HG02870 (cell line): ENCODE measurements at regions not wholly inside any gene's neighbourhood (a gene's known extent, or its start where the extent isn't known, plus 50 kb on each side); places are given as distances from the start of the nearest gene placed in this dataset.

ENCODE experiments used
- ATAC-seq: cut with Tn5 transposase; IDR thresholded peaks from one replicate; pipeline ENCODE4 v1.9.1; 2021; ENCODE audit warnings: mild to moderate bottlenecking, moderate library complexity; ENCODE audit not compliant: unreplicated experiment

DNA sequence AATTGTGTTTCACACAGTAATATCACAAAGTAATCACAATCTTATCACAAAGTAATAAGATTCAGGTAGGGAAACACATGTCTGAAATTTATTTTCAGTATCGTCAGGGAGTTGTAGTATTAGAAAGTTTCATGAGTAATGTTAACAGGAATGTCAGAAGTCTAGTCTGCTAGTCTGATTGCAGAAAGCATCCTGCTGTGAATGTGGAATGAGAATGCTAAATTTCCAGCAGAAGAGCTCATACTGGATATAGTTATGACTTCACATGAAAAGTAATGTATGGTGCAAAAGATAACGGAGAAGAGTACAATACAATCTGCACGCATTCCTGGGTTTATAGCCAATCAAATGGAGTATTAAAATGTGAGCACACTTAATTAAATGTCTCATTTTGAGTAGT, 494.7 kb upstream of the SETBP1 start:
- no peak for ATAC-seq

DNA sequence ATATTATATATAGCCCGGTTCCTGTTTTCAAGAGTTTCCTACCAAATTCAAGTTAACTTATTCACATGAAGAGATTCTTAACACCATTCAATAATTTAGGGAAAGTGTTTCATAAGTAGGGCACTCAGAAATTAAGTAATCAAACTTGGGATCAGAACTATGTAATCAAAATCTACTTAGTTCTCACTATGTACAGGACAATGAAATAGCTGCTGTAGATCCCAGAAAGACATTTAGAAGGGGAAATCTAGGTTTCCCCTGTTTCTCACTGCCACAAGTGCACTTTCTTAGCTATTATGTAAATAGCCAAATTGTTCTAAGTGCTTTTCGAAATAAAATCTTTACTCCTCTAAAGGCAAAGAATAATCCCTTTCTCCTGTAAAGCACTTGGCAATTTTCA, 493.6 kb upstream of the SETBP1 start:
- no peak for ATAC-seq

DNA sequence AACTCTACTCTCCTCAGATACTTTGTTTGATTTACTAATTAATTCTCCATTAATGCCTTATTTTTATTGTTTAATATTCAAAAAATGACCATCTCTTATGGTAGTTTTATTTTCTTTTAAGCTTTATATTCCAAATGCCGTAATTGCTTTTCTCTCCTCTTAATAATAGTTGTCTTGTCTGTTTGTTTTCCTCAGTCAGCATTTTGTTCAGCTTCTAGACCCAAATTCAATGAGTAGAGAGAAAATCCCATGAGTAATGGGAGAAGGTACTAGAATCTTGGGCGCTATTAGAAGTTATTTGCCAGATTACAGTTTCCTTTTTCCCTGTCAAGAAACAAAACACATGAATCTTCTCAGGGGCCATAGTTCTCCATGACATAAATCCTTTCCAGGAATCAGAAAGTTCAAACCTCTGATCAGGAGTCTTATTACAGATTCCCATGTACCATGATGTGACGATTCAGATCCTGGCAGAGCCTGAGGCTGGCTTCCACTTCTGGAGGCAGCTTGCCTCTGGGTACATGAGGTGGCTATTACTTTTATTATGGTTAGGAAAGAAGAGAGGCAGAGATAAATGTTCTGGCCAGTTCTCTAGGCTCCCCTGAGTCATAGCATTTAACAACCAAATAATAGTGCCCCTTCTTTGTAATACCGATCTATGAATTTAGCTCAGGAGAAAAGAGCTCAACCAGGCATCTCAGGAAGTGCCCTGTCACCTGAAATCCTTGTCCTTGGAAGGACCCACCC, 485.1 kb upstream of the SETBP1 start:
- no peak for ATAC-seq

DNA sequence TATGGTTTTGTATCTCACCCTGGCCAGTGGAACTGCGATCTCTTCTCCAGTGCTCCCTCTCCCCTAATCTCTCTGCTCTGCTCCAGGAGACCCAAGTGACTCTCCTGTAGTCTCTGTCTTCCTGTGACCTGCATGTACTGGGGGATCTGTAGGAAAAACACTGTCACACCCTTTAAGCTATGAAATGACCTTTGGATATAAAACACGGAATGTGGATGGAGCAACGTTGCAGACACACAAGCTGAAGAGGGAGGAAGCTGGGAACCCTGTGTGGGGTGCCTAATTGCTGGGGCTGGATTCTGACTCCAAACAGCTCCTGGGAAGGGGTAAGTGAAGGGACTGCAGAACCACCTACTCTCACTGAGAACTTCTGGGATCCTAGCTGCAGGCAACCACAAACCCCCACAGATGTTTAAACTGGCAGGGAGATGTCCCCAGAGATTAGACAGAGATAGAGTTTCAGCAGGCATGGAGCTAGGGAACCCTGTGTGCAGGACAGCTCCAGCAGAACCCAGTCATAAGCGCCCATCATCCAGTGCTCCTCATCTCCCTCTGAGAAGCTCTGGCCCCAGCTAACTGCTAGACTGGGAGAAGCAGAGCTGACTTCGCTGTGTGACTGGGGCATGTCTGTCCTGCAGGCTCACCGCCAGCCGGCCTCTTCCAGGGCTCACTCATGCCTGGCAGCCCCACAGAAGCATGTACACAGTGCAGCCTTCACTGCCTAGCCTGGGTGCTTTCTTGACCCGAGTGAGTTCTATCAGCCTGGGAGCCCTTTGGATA, 482.7 kb upstream of the SETBP1 start:
- no peak for ATAC-seq

DNA sequence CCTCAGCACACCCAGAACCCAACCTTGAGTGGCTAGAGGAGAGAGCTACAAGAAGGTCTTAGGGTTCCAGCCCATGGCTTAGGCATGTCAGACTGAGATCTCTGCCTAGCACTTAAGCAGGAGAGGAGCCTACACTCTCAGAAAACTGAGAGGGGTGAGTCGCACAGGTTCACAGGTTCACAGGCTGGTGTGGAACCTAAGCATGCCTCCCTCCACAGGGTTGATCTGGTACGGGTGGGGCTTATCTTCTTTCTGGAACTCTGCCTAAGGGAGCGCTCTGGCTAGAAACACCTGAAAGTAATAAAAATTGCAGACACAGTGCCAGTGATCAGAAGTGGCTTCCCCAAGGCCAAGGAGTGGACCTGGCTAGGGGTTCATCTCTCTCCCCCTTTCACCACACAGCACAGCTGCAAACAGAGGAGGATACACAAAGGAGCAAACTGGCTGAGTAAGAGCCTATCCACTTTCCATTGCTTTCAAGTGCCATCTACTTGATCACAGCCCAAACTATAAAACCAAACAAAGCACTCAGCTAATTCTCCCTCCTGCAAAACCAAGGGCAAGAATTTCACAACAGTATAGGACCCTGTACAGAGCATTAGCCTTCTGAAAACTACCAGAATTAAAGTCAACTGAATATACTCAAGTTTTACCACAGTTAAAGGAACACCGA, 481.9 kb upstream of the SETBP1 start:
- no peak for ATAC-seq

DNA sequence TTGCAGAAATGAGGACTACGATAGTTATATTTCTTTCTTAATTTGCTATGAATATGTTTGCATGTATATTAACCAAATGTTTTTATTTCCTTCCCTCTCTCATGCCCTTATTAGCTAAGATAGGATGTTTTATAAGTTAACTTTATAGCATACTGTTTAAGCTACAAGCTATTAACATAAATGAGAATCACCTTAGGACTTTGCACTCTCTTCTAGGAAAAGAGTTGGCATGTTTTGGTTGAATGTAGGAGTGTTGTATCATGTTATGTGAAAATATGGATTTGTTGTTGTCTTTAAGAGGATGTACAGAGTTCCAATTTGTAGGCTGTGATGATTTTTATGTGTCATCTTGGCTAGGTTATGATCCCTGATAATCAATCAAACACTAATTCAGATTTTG, 467.4 kb upstream of the SETBP1 start:
- ATAC-seq, result no peak

DNA sequence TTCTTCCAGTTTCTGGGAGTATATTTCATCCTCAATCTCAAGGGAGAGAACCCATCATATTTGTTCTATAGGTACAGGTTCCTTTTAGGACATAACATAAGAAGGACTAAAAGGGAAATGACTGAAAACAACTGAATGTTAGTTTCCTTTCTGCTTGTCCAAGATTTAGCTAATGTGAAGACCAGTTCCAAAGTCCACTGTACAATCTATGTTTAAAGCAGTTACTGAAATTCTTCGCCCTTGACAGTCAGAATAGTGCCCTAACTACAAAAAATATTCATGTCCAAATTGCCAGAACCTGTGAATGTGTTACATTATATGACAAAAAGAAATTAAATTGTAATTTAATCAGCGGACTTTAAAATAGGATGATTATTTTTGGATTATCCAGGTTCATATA, 466.3 kb upstream of the SETBP1 start:
- ATAC-seq, result no peak

DNA sequence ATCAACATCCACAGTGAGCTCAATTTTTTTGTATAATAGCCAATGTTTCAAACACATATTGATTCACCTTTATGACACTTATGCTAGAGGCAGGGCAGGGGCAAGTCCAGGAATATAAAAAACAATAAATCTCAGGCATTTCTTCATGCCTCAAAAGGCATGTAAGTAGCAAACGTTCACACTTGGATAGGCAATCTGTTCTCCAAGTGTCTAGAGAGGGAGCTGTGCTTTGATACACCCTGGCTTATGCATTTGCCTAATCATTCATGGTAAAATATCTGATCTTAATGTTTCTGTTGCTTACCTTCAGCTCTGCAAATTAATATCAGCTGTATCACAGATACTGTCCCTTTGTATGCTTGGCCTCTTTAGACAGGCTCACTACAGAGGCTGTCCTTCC, 464.5 kb upstream of the SETBP1 start:
- ATAC-seq, result no peak

DNA sequence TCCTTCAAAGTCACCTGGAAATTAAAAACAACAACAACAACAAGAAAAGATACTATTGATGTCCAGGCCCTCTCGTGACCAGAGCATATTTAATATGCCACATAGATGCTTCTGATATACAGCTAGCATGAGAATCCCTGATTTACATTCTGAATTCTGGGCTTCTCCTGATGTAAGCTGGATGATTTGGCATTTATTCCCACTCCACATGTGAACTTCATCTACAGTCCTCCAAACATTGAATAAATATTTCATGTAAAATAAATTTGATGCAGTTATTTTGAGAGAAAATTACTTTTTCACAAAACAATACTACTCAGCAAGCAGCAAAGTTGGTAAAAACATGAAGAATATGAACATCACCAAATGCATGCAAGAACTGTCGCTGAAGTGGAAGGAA, 453.2 kb upstream of the SETBP1 start:
- no peak for ATAC-seq

DNA sequence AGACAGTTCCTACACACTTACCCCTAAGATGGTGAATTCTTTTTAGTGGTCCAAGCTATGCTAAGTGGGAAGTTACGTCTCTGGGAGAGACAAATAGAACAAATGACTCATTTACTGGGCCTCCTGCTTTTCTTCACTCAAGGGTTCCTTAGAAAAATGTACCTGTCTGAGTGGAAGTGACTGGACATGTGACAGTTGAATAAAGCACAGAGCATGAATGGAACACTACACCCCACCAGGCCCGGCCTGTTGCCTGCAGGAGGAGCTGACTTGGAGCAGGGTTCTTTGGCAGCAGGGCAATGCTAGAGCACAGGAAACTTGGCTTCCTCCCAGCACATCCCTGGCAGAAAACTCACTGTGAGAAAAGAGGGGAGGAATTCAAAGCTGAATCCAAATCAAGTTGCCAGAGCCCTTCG, 451.0 kb upstream of the SETBP1 start:
- no peak for ATAC-seq

DNA sequence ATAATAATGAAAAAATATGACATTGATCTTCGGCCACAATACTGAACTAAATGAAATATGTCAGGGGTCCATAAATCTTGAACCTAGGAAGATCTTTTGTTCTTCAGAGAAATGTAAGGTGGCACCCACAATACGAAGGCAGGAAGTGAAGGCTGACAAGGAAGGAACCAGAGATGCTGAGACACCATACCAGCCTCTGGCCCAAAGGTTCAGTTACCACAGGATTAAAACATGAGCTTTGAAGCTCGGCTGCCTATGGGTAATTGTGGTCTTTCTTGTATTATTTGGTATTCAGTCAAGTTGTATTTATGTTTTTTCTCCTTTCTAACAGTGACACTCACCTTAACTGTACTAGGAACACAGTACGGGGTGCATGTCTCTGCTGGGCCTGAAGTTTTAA, 448.8 kb upstream of the SETBP1 start:
- no peak for ATAC-seq

DNA sequence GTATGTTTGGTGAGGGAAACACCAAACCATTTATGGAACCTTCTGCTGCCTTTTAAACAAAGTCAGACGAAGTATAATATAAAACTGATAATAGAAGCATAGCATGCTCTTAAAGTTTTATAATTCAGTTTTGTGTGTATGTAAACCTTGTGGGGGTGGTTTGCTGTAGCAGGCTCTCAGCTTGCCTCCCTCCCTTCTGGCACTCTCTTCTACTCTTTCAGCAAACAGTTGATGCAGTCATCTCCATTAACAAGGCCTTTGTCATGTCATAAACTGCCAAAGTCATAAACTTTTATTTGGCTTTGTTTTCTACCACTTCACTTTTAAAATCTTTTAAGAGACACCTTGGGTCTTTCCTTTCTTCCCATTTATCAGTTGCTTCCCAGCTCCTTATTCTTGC, 448.2 kb upstream of the SETBP1 start:
- ATAC-seq, result no peak

DNA sequence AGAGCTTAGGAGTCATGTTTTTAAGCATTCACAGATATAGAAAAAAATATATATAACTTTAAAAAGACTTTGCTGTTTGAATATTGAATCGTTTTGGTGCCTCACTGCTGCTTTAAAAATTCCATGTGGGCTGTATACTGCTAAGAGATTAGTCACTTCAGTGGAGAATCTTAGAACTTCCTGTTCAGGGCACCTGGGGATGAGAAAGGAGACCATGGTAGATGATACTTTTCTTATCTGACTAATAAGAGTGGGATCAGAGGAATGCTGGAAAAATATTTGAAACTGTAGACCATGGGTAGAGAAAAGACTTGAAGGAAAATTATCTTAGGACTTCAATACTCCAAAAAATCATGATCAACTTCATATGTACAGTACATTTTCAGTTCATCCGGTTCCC, 442.2 kb upstream of the SETBP1 start:
- ATAC-seq, result no peak

DNA sequence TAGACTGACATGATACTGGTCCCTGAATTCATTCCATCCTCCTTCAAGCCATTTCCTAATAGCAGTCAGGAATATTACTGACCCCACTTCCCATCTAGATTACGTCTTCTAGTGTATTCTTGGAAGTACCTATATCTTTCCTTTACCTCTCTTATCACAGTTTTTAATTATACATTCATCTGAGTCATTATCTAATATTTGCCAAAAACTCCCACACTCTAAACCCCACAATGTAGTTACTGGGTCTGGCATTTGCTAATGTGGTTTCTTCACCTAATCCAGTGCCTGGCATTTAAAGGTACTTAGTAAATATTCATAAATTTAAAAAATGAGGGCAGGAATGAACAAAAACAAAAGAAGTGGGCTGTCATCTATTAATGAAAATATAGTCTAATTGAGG, 441.8 kb upstream of the SETBP1 start:
- no peak for ATAC-seq

DNA sequence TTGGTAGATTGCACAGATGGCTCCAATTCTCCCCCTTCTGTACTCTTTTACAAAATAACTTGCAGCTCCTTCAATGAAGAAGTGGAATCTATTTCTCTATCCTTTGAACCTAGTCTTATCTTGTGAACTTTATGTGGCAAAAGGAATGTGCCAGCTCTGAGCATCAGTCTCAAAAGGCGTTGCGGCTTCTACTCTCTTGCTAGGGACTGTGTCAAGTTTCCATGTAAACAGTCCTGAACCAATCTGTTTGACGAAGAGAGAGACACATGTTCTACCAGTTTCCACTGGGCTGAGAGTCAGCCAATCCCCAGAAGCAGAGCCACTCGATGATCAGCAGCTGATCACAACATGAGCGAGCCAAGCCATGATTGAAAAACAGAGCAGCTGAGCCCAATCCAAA, 439.7 kb upstream of the SETBP1 start:
- ATAC-seq, result no peak

DNA sequence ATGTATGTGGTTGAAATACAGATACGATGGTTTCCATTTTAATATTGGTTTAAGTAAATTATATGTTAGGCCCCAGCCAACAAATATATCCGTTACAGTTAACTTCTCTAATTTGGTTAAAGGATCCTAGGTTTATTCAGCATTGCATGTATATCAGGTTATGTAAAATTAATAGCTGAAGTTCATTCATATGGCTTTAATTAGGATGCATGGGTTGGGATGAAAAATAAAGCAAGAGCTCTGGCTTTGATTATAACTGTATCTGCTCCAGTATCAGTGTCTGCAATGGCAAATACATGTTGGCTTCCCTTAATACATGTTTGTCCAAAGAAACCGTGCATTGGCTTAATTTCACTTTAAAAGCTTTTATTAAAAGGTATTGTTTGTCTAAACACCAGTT, 435.7 kb upstream of the SETBP1 start:
- no peak for ATAC-seq

DNA sequence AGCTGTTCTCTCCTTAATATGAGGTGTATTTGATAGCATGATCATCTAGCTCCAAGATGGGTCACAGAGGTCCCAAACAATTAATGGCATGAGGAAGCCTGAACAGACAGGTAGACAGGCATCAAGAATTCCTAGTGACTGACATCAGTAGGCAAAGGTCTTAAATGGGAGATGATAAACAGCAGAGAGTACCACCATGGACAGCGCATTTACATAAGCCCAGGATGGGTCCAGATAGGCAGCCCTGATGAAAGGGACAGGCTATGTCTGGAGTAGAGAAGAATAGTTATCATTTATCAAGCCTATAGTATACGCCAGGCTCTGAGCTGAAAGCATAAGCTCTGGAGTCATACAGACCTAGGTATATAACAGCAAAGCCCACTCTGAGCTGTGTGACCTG, 434.7 kb upstream of the SETBP1 start:
- ATAC-seq, result no peak

DNA sequence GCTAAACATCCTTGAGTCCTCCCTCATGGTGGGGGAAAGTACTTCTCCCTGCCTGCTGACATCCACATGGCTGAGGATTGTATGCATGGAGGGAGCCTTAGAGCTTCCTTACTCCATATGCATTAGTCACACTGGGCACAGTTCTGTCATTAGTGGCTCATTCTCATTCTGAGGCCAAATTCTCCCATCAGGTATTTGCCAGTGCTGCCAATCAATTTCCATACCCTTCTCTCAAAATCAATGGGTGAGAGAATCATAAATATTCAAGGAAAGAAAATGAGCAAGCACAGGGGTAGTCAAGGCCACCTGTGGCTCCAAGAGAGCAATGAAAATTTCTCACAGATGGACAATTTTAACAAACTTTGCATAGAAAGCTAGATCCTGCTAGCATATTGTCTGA, 422.6 kb upstream of the SETBP1 start:
- no peak for ATAC-seq

DNA sequence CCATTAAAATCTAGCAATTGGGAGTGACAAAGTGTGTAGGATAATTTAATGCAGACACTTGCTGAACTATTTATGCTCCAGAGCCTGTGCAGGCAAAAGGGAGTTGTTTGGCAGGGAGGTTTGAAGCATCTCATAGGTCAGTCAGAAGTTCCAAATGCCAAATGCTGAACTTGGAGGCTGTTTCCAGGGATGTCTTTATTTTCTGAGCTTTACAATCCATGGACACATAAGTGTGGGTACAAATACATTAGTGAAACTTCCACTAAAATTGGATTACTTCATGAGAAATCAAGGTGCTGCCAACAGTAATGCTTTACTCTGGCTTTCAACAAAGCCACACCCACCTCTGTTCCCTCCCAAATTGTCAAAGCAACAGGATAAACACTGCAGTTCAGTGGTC, 422.1 kb upstream of the SETBP1 start:
- no peak for ATAC-seq

DNA sequence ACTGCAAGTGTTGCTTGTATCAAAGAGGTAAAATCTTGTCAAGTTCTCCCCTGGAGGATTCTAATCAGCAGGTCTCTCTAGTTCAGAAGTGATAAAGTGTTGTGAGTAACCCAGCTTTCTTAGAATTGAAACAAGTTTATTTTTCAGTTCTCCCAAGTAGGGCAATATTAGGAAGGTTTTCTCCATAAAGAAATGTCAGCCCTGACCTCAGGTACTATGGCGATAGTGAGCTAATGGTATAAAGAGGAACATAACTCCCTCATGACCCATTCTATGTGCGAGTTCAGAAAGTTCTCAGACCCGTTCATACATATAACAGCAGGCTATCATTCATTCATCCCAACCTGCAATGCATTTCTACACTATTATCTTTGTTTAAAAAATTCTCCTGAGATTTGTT, 421.1 kb upstream of the SETBP1 start:
- no peak for ATAC-seq

DNA sequence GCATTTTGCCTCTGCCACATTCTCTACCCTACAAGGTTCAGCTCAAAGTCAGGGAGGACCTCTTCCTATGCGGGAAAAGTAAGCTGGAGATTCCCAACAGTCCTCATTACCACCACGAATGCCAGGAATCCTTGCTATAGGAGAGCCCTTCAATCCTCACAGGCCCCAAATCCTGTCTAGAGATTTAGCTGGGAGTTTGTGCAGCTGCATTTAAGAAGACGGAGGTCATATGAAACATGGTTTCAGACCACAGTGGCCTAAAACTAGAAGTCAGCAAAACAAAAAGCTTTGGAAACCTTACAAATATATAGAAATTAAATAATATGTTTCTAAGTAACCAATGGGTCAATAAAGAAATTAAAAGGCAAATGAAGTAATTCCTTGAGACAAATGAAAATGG, 415.3 kb upstream of the SETBP1 start:
- ATAC-seq, result no peak

DNA sequence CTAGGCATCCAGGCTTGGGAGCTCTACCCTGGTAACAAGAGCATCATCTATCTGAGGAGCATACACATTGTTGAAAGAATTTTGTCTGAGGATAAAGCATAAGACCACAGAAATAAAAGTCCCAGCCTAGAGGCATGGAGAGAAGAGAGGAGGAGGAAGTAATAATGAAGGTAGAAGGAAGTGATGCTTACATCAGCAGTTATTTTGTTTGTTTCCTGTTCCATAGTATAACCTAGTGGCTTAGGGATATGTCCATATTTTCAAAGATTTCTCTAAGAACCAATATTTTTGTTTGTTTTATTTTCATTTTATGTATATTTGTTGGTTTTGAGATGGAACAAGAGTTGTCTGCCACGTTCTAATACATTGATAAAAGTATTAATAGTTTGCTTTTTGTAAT, 407.4 kb upstream of the SETBP1 start:
- ATAC-seq, result no peak
